ENCODE measurements at regions not wholly inside any gene's neighbourhood (a gene's known extent, or its start where the extent isn't known, plus 50 kb on each side); places are given as distances from the start of the nearest gene placed in this dataset.
"Not testable (repeated sequence)": the region's sequence is repeated elsewhere in the genome, so short reads cannot be mapped to it uniquely, and the experiment has no call there.

DNA sequence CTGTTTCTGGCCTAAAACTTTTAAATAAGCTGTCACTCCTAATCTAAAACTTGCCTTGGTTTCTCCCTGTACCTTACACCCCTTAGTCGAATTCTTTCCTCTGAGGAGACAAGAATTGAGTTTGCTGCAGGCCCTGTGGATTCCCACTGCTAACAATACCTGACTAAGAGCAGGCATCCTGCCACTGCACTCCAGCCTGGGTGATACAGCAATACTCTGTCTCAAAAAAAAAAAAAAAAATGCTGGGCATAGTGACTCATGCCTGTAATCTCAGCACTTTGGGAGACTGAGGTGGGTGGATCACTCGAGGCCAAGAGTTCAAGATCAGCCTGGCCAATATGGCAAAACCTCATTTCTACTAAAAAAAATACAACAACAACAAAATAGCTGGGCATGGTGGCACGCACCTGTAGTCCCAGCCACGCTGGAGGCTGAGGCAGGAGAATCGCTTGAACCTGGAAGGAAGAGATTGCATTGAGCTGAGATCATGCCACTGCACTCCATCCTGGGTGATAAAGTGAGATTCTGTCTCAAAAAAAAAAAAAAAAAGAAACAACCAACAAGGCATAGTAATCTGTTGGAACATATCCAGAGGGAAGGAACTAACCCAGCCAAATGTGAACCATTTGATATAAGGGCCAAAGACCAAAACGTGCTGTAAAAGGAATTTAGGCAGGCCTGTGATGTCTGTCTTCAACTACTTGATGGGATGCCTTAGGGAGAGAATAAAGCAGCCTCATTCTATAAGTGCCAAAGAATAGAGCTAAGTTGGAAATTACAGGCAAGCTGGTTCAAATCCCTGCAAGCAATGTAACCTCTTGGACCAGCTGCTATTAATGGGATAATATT lies 732.7 kb upstream of the AUTS2 start:
- peak in 1 of 2 donors; percentile 69 for ATAC-seq (ENCODE audit: low FRiP score in 2 of 2)
- TF ChIP-seq, protein P1, sequence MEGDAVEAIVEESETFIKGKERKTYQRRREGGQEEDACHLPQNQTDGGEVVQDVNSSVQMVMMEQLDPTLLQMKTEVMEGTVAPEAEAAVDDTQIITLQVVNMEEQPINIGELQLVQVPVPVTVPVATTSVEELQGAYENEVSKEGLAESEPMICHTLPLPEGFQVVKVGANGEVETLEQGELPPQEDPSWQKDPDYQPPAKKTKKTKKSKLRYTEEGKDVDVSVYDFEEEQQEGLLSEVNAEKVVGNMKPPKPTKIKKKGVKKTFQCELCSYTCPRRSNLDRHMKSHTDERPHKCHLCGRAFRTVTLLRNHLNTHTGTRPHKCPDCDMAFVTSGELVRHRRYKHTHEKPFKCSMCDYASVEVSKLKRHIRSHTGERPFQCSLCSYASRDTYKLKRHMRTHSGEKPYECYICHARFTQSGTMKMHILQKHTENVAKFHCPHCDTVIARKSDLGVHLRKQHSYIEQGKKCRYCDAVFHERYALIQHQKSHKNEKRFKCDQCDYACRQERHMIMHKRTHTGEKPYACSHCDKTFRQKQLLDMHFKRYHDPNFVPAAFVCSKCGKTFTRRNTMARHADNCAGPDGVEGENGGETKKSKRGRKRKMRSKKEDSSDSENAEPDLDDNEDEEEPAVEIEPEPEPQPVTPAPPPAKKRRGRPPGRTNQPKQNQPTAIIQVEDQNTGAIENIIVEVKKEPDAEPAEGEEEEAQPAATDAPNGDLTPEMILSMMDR (IDR thresholded peaks at IDR 0.05), result no peak
- TF ChIP-seq POLR2AphosphoS5 (IDR thresholded peaks at IDR 0.05) (no peak), EP300 (IDR thresholded peaks at IDR 0.05) (no peak), POLR2A (IDR thresholded peaks at IDR 0.05) (no peak)
- Histone ChIP-seq H3K4me1 (no peaks in the 10 kb centered on the region), H3K9me3 (peaks cover 0 to 3% (median 0%) of the 10 kb centered on the region in 4 donors), H3K36me3 (no peaks in the 10 kb centered on the region), H3K4me3 (no peak overlapping the region), H3K27me3 (no peaks in the 10 kb centered on the region), H3K27ac (no peak overlapping the region)
- DNase-seq, result no peak
- 75 to 78% methylated on average over 6 of the region's 6 CpGs for WGBS, 2 donors

DNA sequence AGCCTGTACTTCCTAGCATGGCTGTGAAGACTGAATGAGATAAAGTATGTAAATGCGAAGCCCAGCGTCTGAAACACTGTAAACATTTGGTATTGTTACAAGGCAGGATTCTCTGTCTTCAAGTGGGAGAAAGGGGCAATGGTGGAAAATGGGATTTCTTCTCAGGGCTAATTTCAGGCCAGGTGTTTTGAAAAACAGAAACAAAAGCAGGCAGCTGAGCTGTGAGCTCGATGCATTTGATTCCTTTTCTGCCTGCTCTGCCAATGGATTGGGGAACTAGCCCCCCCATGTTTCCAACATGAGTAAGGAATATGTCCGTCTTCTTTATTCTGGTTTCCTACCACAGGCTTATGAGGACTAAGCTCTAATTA lies 732.1 kb upstream of the AUTS2 start:
- ATAC-seq (ENCODE audit: low FRiP score in 2 of 2), result no peak
- Histone ChIP-seq H3K27ac (no peak overlapping the region), H3K36me3 (no peaks in the 10 kb centered on the region), H3K9me3 (peaks cover 0 to 3% (median 0%) of the 10 kb centered on the region in 4 donors), H3K4me3 (no peak overlapping the region), H3K27me3 (no peaks in the 10 kb centered on the region), H3K4me1 (no peaks in the 10 kb centered on the region)
- TF ChIP-seq, protein P1 (IDR thresholded peaks at IDR 0.05), result no peak
- TF ChIP-seq POLR2A (IDR thresholded peaks at IDR 0.05) (no peak), POLR2AphosphoS5 (IDR thresholded peaks at IDR 0.05) (no peak), EP300 (IDR thresholded peaks at IDR 0.05) (no peak)
- WGBS, 2 donors, result 61 to 74% methylated on average over 4 of the region's 4 CpGs
- DNase-seq, result no peak

DNA sequence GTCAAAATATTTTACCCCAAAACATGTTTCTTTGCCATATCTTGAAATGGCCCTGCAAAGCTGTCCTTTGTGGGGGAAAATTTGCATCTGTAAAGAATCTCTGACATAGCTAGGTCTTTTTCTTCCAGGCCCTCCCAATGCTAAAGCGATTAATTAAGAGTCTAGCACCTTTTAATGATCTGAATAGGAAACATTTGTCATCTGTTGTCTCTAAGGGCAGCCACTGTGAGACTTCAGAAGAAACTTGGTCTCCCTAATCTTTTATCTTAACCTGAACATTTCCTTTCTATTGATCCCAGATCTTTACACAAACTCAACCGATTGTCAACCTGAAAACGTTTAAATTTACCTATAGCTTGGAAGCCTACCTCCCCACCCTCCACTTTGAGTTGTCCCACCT lies 731.6 kb upstream of the AUTS2 start:
- not testable (repeated sequence) for H3K4me3 ChIP-seq; H3K27ac ChIP-seq; H3K9me3 ChIP-seq; H3K36me3 ChIP-seq; ATAC-seq (ENCODE audit: low FRiP score in 2 of 2); DNase-seq; H3K27me3 ChIP-seq; H3K4me1 ChIP-seq
- WGBS, 2 donors, result 62 to 69% methylated on average over 3 of the region's 3 CpGs

DNA sequence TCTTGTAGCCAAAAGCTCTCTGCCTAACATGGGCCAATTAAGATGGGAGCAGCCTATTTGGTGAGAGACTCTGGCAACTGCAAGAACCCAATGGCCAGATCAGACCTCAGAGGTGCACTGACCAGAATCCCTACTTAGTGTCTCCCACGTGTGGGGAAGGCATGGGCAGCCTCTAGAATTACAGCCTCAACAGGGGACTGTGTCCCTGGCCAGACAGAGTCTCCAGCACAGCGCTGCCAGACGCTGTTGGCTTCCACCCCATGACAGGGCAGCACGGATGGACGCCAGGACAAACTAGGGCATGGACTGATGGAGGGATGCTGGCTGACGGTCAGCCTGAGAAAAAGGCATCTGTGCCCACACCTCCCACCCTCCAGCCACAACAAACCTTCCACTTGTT lies 729.3 kb upstream of the AUTS2 start:
- Histone ChIP-seq H3K27ac (no peak overlapping the region), H3K4me3 (no peak overlapping the region), H3K36me3 (no peaks in the 10 kb centered on the region), H3K9me3 (no peaks in the 10 kb centered on the region), H3K4me1 (no peaks in the 10 kb centered on the region), H3K27me3 (no peaks in the 10 kb centered on the region)
- DNase-seq (no peak), ATAC-seq (ENCODE audit: low FRiP score in 2 of 2) (no peak)
- TF ChIP-seq, protein P1 (IDR thresholded peaks at IDR 0.05), result no peak
- TF ChIP-seq POLR2AphosphoS5 (IDR thresholded peaks at IDR 0.05) (no peak), EP300 (IDR thresholded peaks at IDR 0.05) (no peak), POLR2A (IDR thresholded peaks at IDR 0.05) (no peak)
- 83 to 90% methylated on average over 6 of the region's 6 CpGs for WGBS, 2 donors

DNA sequence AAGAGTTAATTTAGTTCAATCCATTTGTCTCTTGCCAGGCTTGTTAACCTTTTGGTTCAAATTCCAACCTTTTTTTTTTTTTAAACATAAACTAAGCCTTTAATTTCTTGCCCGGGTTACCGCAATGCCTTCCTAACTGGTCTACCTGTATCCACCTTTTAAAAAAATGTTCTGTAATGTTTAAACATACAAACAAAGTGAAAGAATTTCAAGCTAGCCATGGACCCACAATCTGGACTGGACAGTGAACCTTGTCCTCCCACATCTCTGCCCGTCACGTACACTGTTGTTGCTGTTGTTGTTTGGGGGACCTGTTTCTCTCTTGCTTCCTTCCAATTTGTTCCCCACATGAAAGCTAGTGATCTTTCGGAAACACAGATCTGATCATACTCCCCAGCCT lies 724.7 kb upstream of the AUTS2 start:
- no peaks in the 10 kb centered on the region for H3K27me3 ChIP-seq
- 79 to 91% methylated on average over 5 of the region's 5 CpGs for WGBS, 2 donors
- no peak for ATAC-seq (ENCODE audit: low FRiP score in 2 of 2)
- TF ChIP-seq EP300 (IDR thresholded peaks at IDR 0.05) (no peak), POLR2AphosphoS5 (IDR thresholded peaks at IDR 0.05) (no peak), POLR2A (IDR thresholded peaks at IDR 0.05) (no peak)
- TF ChIP-seq, protein P1 (IDR thresholded peaks at IDR 0.05), result no peak
- H3K9me3 ChIP-seq, result no peaks in the 10 kb centered on the region
- no peaks in the 10 kb centered on the region for H3K4me1 ChIP-seq
- no peak overlapping the region for H3K4me3 ChIP-seq
- H3K27ac ChIP-seq, result no peak overlapping the region
- no peaks in the 10 kb centered on the region for H3K36me3 ChIP-seq
- DNase-seq, result no peak
